Calu3 (cell line): ENCODE measurements at regions not wholly inside any gene's neighbourhood (a gene's known extent, or its start where the extent isn't known, plus 50 kb on each side); places are given as distances from the start of the nearest gene placed in this dataset.

Experiments
- BruUV-seq: library from RNA; stranded (reverse); fragments of 400-500 nt; replicated peaks from 2 replicates; lab custom pipeline; 2021; lab: Mats Ljungman, UMichigan
- CTCF ChIA-PET: fragments of 300-600 bp; sonication (Branson Sonifier 250); formaldehyde crosslinking; loops from one replicate; lab custom pipeline; 2022; ENCODE audit warnings: antibody characterized with exemption; lab: Charles Lee
- DNase-seq: peaks from one replicate; pipeline ENCODE4 v3.0.0; 2022
- H3K27ac Mint-ChIP-seq: one replicate; pipeline ENCODE4 v1.8.0; 2022; ENCODE audit warnings: mixed read lengths; ENCODE audit not compliant: unreplicated experiment
- H3K27me3 Mint-ChIP-seq: one replicate; pipeline ENCODE4 v1.8.0; 2022; ENCODE audit warnings: mixed read lengths; ENCODE audit not compliant: unreplicated experiment
- H3K36me3 Mint-ChIP-seq: one replicate; pipeline ENCODE4 v1.8.0; 2022; ENCODE audit warnings: mild to moderate bottlenecking, moderate library complexity, mixed read lengths; ENCODE audit not compliant: insufficient read depth, unreplicated experiment
- H3K4me1 Mint-ChIP-seq: one replicate; pipeline ENCODE4 v1.8.0; 2022; ENCODE audit warnings: mild to moderate bottlenecking, low read depth, mixed read lengths; ENCODE audit not compliant: unreplicated experiment
- H3K4me3 Mint-ChIP-seq: one replicate; pipeline ENCODE4 v1.8.0; 2022; ENCODE audit warnings: mild to moderate bottlenecking, low read depth, moderate library complexity, mixed read lengths; ENCODE audit not compliant: unreplicated experiment
- H3K9me3 Mint-ChIP-seq: one replicate; pipeline ENCODE4 v1.8.0; 2022; ENCODE audit warnings: low read depth, mixed read lengths; ENCODE audit not compliant: unreplicated experiment
- intact Hi-C: fragments of 100-400 bp; cut with micrococcal nuclease; formaldehyde crosslinking; loops from one replicate; pipeline ENCODE4 v1.10.0; 2022; ENCODE audit not compliant: unreplicated experiment
- TF ChIP-seq, protein P1 (sequence below): fragments of 200-600 bp; IDR thresholded peaks from one replicate; pipeline ENCODE4 v1.8.0; 2022; ENCODE audit warnings: antibody characterized with exemption; ENCODE audit not compliant: unreplicated experiment

GRCh38 chr10:90344226-90344625, 513.6 kb downstream of the HTR7 start:
- Mint-ChIP-seq H3K36me3 (no peaks in the 10 kb centered on the region), H3K27me3 (peaks cover 75% of the 10 kb centered on the region), H3K9me3 (no peaks in the 10 kb centered on the region), H3K27ac (no peak overlapping the region), H3K4me1 (no peaks in the 10 kb centered on the region), H3K4me3 (no peak overlapping the region)
- intact Hi-C loops, result no loop called here
- TF ChIP-seq, protein P1, sequence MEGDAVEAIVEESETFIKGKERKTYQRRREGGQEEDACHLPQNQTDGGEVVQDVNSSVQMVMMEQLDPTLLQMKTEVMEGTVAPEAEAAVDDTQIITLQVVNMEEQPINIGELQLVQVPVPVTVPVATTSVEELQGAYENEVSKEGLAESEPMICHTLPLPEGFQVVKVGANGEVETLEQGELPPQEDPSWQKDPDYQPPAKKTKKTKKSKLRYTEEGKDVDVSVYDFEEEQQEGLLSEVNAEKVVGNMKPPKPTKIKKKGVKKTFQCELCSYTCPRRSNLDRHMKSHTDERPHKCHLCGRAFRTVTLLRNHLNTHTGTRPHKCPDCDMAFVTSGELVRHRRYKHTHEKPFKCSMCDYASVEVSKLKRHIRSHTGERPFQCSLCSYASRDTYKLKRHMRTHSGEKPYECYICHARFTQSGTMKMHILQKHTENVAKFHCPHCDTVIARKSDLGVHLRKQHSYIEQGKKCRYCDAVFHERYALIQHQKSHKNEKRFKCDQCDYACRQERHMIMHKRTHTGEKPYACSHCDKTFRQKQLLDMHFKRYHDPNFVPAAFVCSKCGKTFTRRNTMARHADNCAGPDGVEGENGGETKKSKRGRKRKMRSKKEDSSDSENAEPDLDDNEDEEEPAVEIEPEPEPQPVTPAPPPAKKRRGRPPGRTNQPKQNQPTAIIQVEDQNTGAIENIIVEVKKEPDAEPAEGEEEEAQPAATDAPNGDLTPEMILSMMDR, result no peak
- BruUV-seq, result no TSS peak
- no peak for DNase-seq
- CTCF ChIA-PET, result no interaction called here

DNA sequence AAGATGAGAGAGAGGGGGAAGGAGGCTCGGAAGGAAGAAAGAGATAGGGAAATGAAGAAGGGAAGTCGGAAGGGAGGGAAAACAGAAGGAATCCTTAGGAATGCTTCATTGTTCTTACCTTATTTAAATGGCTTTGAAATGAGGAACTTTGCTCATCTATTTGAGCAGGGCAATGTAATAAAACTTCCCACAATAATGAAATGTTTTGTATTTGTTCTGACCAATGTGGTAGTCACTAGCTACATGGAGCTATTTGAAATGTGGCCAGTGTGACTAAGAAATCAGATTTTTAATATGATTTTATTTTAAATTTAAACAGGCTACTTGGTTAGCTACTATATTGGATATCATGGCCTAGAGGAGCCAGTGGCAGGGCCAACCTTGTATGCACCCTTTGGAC, 510.6 kb downstream of the HTR7 start:
- CTCF ChIA-PET, result interaction anchor here (0.6 to 0.9 kb wide), 2 partner anchors 29 to 271 kb away, joined by 3 read pairs; no protein-coding TSS in a partner anchor
- Mint-ChIP-seq H3K4me3 (no peak overlapping the region), H3K9me3 (no peaks in the 10 kb centered on the region), H3K27me3 (peaks cover 59% of the 10 kb centered on the region), H3K4me1 (no peaks in the 10 kb centered on the region), H3K36me3 (no peaks in the 10 kb centered on the region), H3K27ac (no peak overlapping the region)
- DNase-seq, result no peak
- TF ChIP-seq, protein P1, result no peak
- intact Hi-C loops, result no loop called here
- no TSS peak for BruUV-seq

- H3K27ac Mint-ChIP-seq, result no peak overlapping the region
- CTCF ChIA-PET, result no interaction called here
- H3K4me1 Mint-ChIP-seq, result no peaks in the 10 kb centered on the region
- no peaks in the 10 kb centered on the region for H3K9me3 Mint-ChIP-seq
- no peak for DNase-seq
- BruUV-seq, result no TSS peak
- H3K36me3 Mint-ChIP-seq, result no peaks in the 10 kb centered on the region
- H3K27me3 Mint-ChIP-seq, result peaks cover 48% of the 10 kb centered on the region
- TF ChIP-seq, protein P1, result no peak
- intact Hi-C loops, result no loop called here
- no peak overlapping the region for H3K4me3 Mint-ChIP-seq
Observed at GRCh38 chr10:90350122-90350521, 507.7 kb downstream of the HTR7 start.

DNA sequence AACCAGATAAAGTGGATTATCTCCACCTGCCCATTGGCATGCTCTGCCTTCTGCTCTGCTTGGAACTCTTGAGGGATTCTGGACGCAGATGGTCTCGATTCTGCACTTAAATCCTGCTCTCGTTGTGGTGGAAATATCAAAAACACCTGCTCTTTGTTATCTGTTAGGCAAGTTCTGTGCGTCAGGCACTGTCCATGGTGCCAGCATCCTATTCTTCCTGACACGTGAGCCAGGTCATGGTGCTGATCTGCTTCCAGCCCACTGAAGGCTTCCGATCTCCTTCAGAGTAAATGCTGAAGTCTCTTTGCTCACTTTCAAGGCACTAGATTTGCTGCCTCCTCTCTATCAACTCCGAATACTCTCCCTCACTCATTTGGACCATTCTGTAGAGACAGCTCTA, 505.6 kb downstream of the HTR7 start:
- TF ChIP-seq, protein P1, result no peak
- no peak overlapping the region for H3K4me3 Mint-ChIP-seq
- peaks cover 46% of the 10 kb centered on the region for H3K27me3 Mint-ChIP-seq
- DNase-seq, result no peak
- no TSS peak for BruUV-seq
- H3K36me3 Mint-ChIP-seq, result no peaks in the 10 kb centered on the region
- intact Hi-C loops, result no loop called here
- H3K27ac Mint-ChIP-seq, result no peak overlapping the region
- no peaks in the 10 kb centered on the region for H3K9me3 Mint-ChIP-seq
- H3K4me1 Mint-ChIP-seq, result no peaks in the 10 kb centered on the region
- CTCF ChIA-PET, result no interaction called here

DNA sequence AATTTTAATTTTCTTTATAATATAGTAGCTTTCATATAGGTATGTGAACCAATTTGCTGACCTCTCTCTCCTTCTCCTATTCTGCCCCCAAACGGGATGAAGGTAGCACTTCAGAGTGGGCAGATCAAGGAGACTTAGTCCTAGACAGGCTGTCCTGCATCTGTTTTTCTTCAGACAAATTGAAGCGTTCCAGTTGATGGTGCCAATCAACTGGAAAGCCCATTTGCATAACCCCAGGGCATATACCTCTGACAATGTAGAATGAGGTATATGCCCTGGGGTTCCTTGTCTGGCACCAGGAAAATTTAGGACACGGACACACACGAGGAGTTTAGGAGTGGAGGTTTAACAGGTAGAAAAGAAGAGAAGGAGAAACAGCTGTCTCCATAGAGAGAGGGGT, 502.9 kb downstream of the HTR7 start:
- H3K4me1 Mint-ChIP-seq, result no peaks in the 10 kb centered on the region
- no peaks in the 10 kb centered on the region for H3K9me3 Mint-ChIP-seq
- no peak overlapping the region for H3K27ac Mint-ChIP-seq
- H3K36me3 Mint-ChIP-seq, result no peaks in the 10 kb centered on the region
- H3K27me3 Mint-ChIP-seq, result peaks cover 44% of the 10 kb centered on the region
- TF ChIP-seq, protein P1, result no peak
- CTCF ChIA-PET, result no interaction called here
- no peak for DNase-seq
- H3K4me3 Mint-ChIP-seq, result no peak overlapping the region
- intact Hi-C loops, result no loop called here
- no TSS peak for BruUV-seq
